IMR-90 (cell line): ENCODE measurements at regions not wholly inside any gene's neighbourhood (a gene's known extent, or its start where the extent isn't known, plus 50 kb on each side); places are given as distances from the start of the nearest gene placed in this dataset.

Experiments
- MXI1 ChIP-seq: IDR thresholded peaks from 2 replicates; pipeline ENCODE4 v1.6.1; 2012; ENCODE audit warnings: low read depth, mild to moderate bottlenecking, low read length, moderate library complexity, borderline replicate concordance
- POLR2A ChIP-seq: IDR thresholded peaks from 2 replicates; pipeline ENCODE4 v1.6.1; 2012; ENCODE audit warnings: mild to moderate bottlenecking, low read depth, low read length
- RAD21 ChIP-seq: IDR thresholded peaks from 2 replicates; pipeline ENCODE4 v1.6.1; 2012; ENCODE audit warnings: low read length, improper control_type of control experiment
- TF ChIP-seq, protein P1 (sequence below): conservative IDR thresholded peaks from 2 replicates; pipeline ENCODE4 v1.5.1; 2012; ENCODE audit warnings: mild to moderate bottlenecking, low read depth, low read length, improper control_type of control experiment

DNA sequence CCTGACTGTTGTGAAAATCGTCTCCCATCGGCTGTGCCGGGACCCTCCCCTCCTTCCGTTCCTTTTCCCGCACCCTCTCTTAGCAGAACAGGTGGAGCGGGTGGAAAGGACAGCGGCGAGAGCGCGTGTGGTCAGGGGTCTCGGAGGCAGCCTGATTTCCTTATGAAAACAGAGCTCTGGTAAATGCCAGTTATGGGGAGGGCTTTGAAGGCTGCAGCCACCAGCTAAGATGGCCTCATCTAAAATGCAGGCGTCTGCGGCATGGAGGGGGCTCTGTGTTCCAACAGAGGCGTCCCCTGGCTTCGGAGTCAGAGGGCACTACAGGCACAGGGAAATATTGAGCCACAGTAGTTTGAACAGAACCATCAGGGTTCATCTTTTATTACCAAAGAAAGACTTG lies 93.8 kb upstream of the SOX1 start:
- TF ChIP-seq POLR2A (no peak), MXI1 (no peak), RAD21 (no peak)
- TF ChIP-seq, protein P1, sequence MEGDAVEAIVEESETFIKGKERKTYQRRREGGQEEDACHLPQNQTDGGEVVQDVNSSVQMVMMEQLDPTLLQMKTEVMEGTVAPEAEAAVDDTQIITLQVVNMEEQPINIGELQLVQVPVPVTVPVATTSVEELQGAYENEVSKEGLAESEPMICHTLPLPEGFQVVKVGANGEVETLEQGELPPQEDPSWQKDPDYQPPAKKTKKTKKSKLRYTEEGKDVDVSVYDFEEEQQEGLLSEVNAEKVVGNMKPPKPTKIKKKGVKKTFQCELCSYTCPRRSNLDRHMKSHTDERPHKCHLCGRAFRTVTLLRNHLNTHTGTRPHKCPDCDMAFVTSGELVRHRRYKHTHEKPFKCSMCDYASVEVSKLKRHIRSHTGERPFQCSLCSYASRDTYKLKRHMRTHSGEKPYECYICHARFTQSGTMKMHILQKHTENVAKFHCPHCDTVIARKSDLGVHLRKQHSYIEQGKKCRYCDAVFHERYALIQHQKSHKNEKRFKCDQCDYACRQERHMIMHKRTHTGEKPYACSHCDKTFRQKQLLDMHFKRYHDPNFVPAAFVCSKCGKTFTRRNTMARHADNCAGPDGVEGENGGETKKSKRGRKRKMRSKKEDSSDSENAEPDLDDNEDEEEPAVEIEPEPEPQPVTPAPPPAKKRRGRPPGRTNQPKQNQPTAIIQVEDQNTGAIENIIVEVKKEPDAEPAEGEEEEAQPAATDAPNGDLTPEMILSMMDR, result no peak
